B cell (primary cell): ENCODE measurements at regions not wholly inside any gene's neighbourhood (a gene's known extent, or its start where the extent isn't known, plus 50 kb on each side); places are given as distances from the start of the nearest gene placed in this dataset.

Source experiments
- ATAC-seq: fragments of 200-7000 bp; cut with Tn5 transposase; one replicate; pipeline ENCODE4 v1.10.0; 2021; ENCODE audit warnings: low read depth, mild to moderate bottlenecking, moderate number of reproducible peaks, moderate library complexity
- CTCF ChIA-PET: fragments of 350-600 bp; sonication (Branson Sonifier 250); formaldehyde crosslinking; loops from one replicate; lab custom pipeline; 2021; ENCODE audit warnings: antibody characterized with exemption, inconsistent platforms; lab: Charles Lee
- POLR2A ChIA-PET: fragments of 350-600 bp; sonication (Branson Sonifier 250); formaldehyde crosslinking; loops from one replicate; lab custom pipeline; 2021; ENCODE audit warnings: antibody characterized with exemption; lab: Charles Lee
- DNase-seq: peaks from one replicate; pipeline ENCODE4 v3.0.0; 2013
- H2AFZ ChIP-seq: 2 replicates; pipeline ENCODE4 v1.6.1; 2012; ENCODE audit warnings: mild to moderate bottlenecking, low read depth, low read length; ENCODE audit not compliant: insufficient read depth, poor library complexity, severe bottlenecking
- H3K27ac ChIP-seq, 2 donors: 1 replicate in 1 of 2; 2 replicates in 1 of 2; pipeline ENCODE4 v1.5.1; 2012 to 2013; ENCODE audit warnings: low read length in 2 of 2, mild to moderate bottlenecking in 2 of 2, moderate library complexity in 1 of 2
- H3K27me3 ChIP-seq, 4 experiments: fragments of 200-600 bp in 1 of 4; sonication (generic) in 1 of 4; replicated peaks in 1 of 4; 1 replicate in 2 of 4; 2 replicates in 2 of 4; pipeline versions ENCODE4 v1.6.1 to v1.7.0; 2013 to 2016; ENCODE audit warnings: low read length in 3 of 4, mild to moderate bottlenecking in 2 of 4, mixed read lengths in 1 of 4, moderate library complexity in 1 of 4; ENCODE audit not compliant: insufficient read depth in 4 of 4, control insufficient read depth in 3 of 4; ENCODE audit errors: control extremely low read depth in 1 of 4
- H3K36me3 ChIP-seq, 2 experiments: replicated peaks in 1 of 2; 1 replicate in 1 of 2; 2 replicates in 1 of 2; pipeline versions ENCODE4 v1.6.1 to v1.7.1; 2013; ENCODE audit warnings: low read length in 1 of 2; ENCODE audit not compliant: insufficient read depth in 2 of 2, control insufficient read depth in 1 of 2; ENCODE audit errors: control extremely low read depth in 1 of 2, extremely low read depth in 1 of 2
- H3K4me1 ChIP-seq, 2 donors: fragments of 200-600 bp in 1 of 2; sonication (generic) in 1 of 2; 1 replicate in 1 of 2; 2 replicates in 1 of 2; pipeline versions ENCODE4 v1.5.1 to v1.6.1; 2013 to 2017; ENCODE audit warnings: low read length in 2 of 2; ENCODE audit not compliant: control insufficient read depth in 2 of 2, insufficient read depth in 2 of 2
- H3K4me2 ChIP-seq: replicated peaks from 2 replicates; pipeline ENCODE3; 2012; ENCODE audit warnings: mild to moderate bottlenecking, low read depth, low read length; ENCODE audit not compliant: poor library complexity, severe bottlenecking
- H3K4me3 ChIP-seq, 5 experiments: fragments of 200-600 bp in 1 of 5; sonication (generic) in 1 of 5; 1 replicate in 3 of 5; 2 replicates in 2 of 5; pipeline versions ENCODE4 v1.5.1 to v1.7.0; 2011 to 2016; ENCODE audit warnings: low read length in 4 of 5, mild to moderate bottlenecking in 4 of 5, low read depth in 2 of 5, control low read depth in 1 of 5, moderate library complexity in 1 of 5; ENCODE audit not compliant: insufficient read depth in 1 of 5; ENCODE audit errors: control extremely low read depth in 1 of 5, extremely low read depth in 1 of 5
- H3K79me2 ChIP-seq: fragments of 200-600 bp; sonication (generic); one replicate; pipeline ENCODE4 v1.6.0; 2016; ENCODE audit warnings: low read length; ENCODE audit not compliant: control insufficient read depth, insufficient read depth
- H3K9ac ChIP-seq: fragments of 200-600 bp; sonication (generic); 2 replicates; pipeline ENCODE4 v1.6.1; 2017; ENCODE audit warnings: mild to moderate bottlenecking, low read length, moderate library complexity
- H3K9me3 ChIP-seq, 3 donors: one replicate each; pipeline versions ENCODE4 v1.6.1 to v1.7.1; 2013; ENCODE audit warnings: low read length in 2 of 3; ENCODE audit not compliant: control insufficient read depth in 2 of 3, insufficient read depth in 1 of 3; ENCODE audit errors: control extremely low read depth in 1 of 3
- H4K20me1 ChIP-seq: 2 replicates; pipeline ENCODE4 v1.6.0; 2012; ENCODE audit warnings: mild to moderate bottlenecking, low read length; ENCODE audit not compliant: insufficient read depth, control insufficient read depth, poor library complexity, severe bottlenecking
- H3K27ac Mint-ChIP-seq: one replicate; pipeline ENCODE4 v1.8.0; 2021; ENCODE audit warnings: mixed read lengths
- H3K27me3 Mint-ChIP-seq: one replicate; pipeline ENCODE4 v1.8.0; 2021; ENCODE audit warnings: mixed read lengths
- H3K4me1 Mint-ChIP-seq: one replicate; pipeline ENCODE4 v1.8.0; 2021; ENCODE audit warnings: mixed read lengths
- H3K4me3 Mint-ChIP-seq: one replicate; pipeline ENCODE4 v1.8.0; 2021; ENCODE audit warnings: mixed read lengths
- H3K9me3 Mint-ChIP-seq: one replicate; pipeline ENCODE4 v1.8.0; 2022; ENCODE audit warnings: mixed read lengths; ENCODE audit not compliant: insufficient read depth
- CTCF ChIP-seq: fragments of 200-600 bp; IDR thresholded peaks from one replicate; pipeline ENCODE4 v1.8.0; 2022; ENCODE audit warnings: antibody characterized with exemption, mild to moderate bottlenecking
- EZH2 ChIP-seq: IDR thresholded peaks from 2 replicates; pipeline ENCODE4 v1.6.1; 2012; ENCODE audit warnings: borderline replicate concordance, low read depth, mild to moderate bottlenecking, moderate library complexity, low read length; ENCODE audit not compliant: insufficient read depth, poor library complexity, severe bottlenecking
- WGBS: methylation state at CpG from one replicate; pipeline ENCODE4 v1.1.5; 2013; ENCODE audit warnings: missing lambda C conversion rate; ENCODE audit not compliant: insufficient coverage; 5-methylcytosine and 5-hydroxymethylcytosine counted together
- intact Hi-C: fragments of 100-400 bp; cut with micrococcal nuclease; formaldehyde crosslinking; loops from one replicate; pipeline ENCODE4 v1.10.0; 2022

GRCh38 chr11:45538939-45539338 is 126.5 kb downstream of the CHST1 start:
- Histone ChIP-seq H3K4me3 (no peak overlapping the region), H3K27ac (no peak overlapping the region), H3K9me3 (no peaks in the 10 kb centered on the region), H3K27me3 (peaks cover 0 to 4% (median 0%) of the 10 kb centered on the region in 4 experiments), H3K4me1 (no peaks in the 10 kb centered on the region), H3K4me2 (no peak overlapping the region), H3K79me2 (no peaks in the 10 kb centered on the region), H3K9ac (no peak overlapping the region), H3K36me3 (no peaks in the 10 kb centered on the region), H2AFZ (no peak overlapping the region), H4K20me1 (no peaks in the 10 kb centered on the region)
- DNase-seq (no peak), ATAC-seq (no peak)
- CTCF ChIA-PET = no interaction called here
- no peaks in the 10 kb centered on the region for H3K4me1 Mint-ChIP-seq
- POLR2A ChIA-PET = no interaction called here
- WGBS = 93% methylated on average over 2 of the region's 2 CpGs
- no peak overlapping the region for H3K4me3 Mint-ChIP-seq
- no peak overlapping the region for H3K27ac Mint-ChIP-seq
- peaks cover 14% of the 10 kb centered on the region for H3K27me3 Mint-ChIP-seq
- intact Hi-C loops = no loop called here
- TF ChIP-seq CTCF (no peak), EZH2 (no peak)
- no peaks in the 10 kb centered on the region for H3K9me3 Mint-ChIP-seq

DNA sequence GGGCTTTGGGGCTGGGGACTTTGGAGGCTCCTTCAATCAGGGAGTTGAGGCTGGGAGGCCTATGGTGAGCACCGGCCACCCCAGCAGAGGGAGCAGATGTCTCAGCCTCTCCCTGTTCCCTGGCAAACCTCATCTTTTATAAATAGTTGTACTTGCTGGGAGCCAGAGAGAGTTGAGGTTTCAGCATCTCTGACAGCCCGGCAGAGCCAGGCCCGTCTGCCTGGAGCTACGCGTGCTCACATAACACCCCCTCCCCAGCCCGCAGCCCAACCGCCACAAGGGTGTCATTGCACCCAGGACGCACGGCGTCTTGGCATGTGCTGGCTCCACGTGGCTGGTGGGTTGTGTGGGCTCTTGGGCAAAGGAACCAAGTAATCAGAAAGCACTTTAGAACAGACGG is 127.1 kb downstream of the CHST1 start:
- Histone ChIP-seq H3K9ac (no peak overlapping the region), H3K9me3 (no peaks in the 10 kb centered on the region), H3K79me2 (no peaks in the 10 kb centered on the region), H3K27ac (no peak overlapping the region), H3K4me2 (no peak overlapping the region), H3K36me3 (no peaks in the 10 kb centered on the region), H3K27me3 (peaks cover 0 to 3% (median 0%) of the 10 kb centered on the region in 4 experiments), H3K4me1 (no peaks in the 10 kb centered on the region), H2AFZ (no peak overlapping the region), H4K20me1 (no peaks in the 10 kb centered on the region), H3K4me3 (no peak overlapping the region)
- ATAC-seq = no peak
- Mint-ChIP-seq H3K27me3 (peaks cover 16% of the 10 kb centered on the region), H3K4me1 (no peaks in the 10 kb centered on the region), H3K27ac (no peak overlapping the region), H3K9me3 (no peaks in the 10 kb centered on the region), H3K4me3 (no peak overlapping the region)
- no peak for DNase-seq
- intact Hi-C loops = no loop called here
- TF ChIP-seq CTCF (no peak), EZH2 (no peak)
- ChIA-PET CTCF (no interaction called here), POLR2A (no interaction called here)
- 60% methylated on average over 7 of the region's 12 CpGs for WGBS
